HL-60 (cell line): ENCODE measurements at regions not wholly inside any gene's neighbourhood (a gene's known extent, or its start where the extent isn't known, plus 50 kb on each side); places are given as distances from the start of the nearest gene placed in this dataset.

Source experiments
- DNase-seq, 2 experiments: peaks; one replicate each; pipeline ENCODE4 v3.0.0-alpha.2; 2010 to 2020; ENCODE audit warnings: low read depth in 1 of 2, low spot score in 1 of 2
- H3K27ac ChIP-seq: fragments of 250-450 bp; sonication (Bioruptor Pico); replicated peaks from 2 replicates; pipeline ENCODE4 v1.5.1; 2020; ENCODE audit warnings: mild to moderate bottlenecking, moderate library complexity
- H3K27me3 ChIP-seq: fragments of 250-450 bp; sonication (Bioruptor Pico); 2 replicates; pipeline ENCODE4 v1.5.1; 2021; ENCODE audit warnings: mild to moderate bottlenecking, moderate library complexity; ENCODE audit not compliant: insufficient read depth, poor library complexity, severe bottlenecking
- H3K4me3 ChIP-seq: replicated peaks from 2 replicates; pipeline ENCODE4 v1.5.1; 2011; ENCODE audit warnings: mild to moderate bottlenecking, control low read depth, low read length; ENCODE audit not compliant: insufficient read depth
- CTCF ChIP-seq: IDR thresholded peaks from one replicate; pipeline ENCODE4 v1.5.1; 2011; ENCODE audit warnings: low read length, control low read depth, inconsistent platforms; ENCODE audit not compliant: insufficient read depth
- GABPA ChIP-seq: IDR thresholded peaks from 2 replicates; pipeline ENCODE4 v1.6.1; 2012; ENCODE audit warnings: low read depth
- POLR2AphosphoS5 ChIP-seq: IDR thresholded peaks from 2 replicates; pipeline ENCODE4 v1.6.1; 2012; ENCODE audit warnings: low read depth
- REST ChIP-seq: IDR thresholded peaks from 2 replicates; pipeline ENCODE4 v1.6.1; 2012; ENCODE audit warnings: low read depth; ENCODE audit not compliant: insufficient replicate concordance
- SPI1 ChIP-seq: IDR thresholded peaks from 2 replicates; pipeline ENCODE4 v1.6.1; 2012; ENCODE audit warnings: low read depth, mild to moderate bottlenecking, borderline replicate concordance

- no peak for TF ChIP-seq GABPA
- no peak for TF ChIP-seq SPI1
- no peak for TF ChIP-seq REST
- no peak for TF ChIP-seq POLR2AphosphoS5
- no peak for TF ChIP-seq CTCF
- no peaks in the 10 kb centered on the region for H3K27me3 ChIP-seq
- no peak overlapping the region for H3K4me3 ChIP-seq
- no peak overlapping the region for H3K27ac ChIP-seq
- DNase-seq: no peak
These were observed 75.8 kb downstream of the NUDT12 start for GRCh38 chr5:103486739-103487138.

GRCh38 chr5:103480246-103480645 is 82.3 kb downstream of the NUDT12 start:
- no peak for TF ChIP-seq GABPA
- no peak for TF ChIP-seq REST
- no peak for TF ChIP-seq CTCF
- Histone ChIP-seq H3K4me3 (no peak overlapping the region), H3K27ac (no peak overlapping the region), H3K27me3 (no peaks in the 10 kb centered on the region)
- no peak for DNase-seq

- TF ChIP-seq REST (no peak), POLR2AphosphoS5 (no peak), GABPA (no peak), SPI1 (no peak), CTCF (no peak)
- no peak for DNase-seq
These were observed 84.9 kb downstream of the NUDT12 start for GRCh38 chr5:103477678-103478077.

More at GRCh38 chr5:103477678-103478077, 84.9 kb downstream of the NUDT12 start:
- Histone ChIP-seq H3K4me3 (no peak overlapping the region), H3K27ac (no peak overlapping the region), H3K27me3 (no peaks in the 10 kb centered on the region)
